ENCODE measurements at regions not wholly inside any gene's neighbourhood (a gene's known extent, or its start where the extent isn't known, plus 50 kb on each side); places are given as distances from the start of the nearest gene placed in this dataset.

DNA sequence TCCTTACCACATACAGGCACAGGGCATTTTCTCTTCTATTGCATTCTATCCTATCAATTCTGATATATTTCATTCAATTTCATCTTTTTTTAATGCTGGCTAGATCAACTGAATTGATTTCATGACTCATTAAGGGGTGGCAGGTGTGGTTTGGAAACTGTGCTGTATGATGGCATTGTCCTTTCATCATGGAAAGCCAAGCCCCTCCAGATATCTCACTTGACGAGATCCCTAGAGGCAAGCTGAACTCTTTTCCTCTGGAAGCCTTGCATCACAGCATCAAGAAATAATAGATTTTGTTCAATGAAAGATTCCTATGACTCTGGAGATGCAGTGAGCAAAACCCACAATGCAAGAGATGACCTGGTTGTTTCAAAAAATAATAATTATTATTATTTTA, 401.2 kb downstream of the PREX1 start:
- no peaks in the 10 kb centered on the region for H3K27me3 ChIP-seq (ENCODE audit: insufficient read depth, low read depth)
- TF ChIP-seq EZH2 (IDR thresholded peaks at IDR 0.05; ENCODE audit: low read depth) = no peak
- TF ChIP-seq, protein P1, sequence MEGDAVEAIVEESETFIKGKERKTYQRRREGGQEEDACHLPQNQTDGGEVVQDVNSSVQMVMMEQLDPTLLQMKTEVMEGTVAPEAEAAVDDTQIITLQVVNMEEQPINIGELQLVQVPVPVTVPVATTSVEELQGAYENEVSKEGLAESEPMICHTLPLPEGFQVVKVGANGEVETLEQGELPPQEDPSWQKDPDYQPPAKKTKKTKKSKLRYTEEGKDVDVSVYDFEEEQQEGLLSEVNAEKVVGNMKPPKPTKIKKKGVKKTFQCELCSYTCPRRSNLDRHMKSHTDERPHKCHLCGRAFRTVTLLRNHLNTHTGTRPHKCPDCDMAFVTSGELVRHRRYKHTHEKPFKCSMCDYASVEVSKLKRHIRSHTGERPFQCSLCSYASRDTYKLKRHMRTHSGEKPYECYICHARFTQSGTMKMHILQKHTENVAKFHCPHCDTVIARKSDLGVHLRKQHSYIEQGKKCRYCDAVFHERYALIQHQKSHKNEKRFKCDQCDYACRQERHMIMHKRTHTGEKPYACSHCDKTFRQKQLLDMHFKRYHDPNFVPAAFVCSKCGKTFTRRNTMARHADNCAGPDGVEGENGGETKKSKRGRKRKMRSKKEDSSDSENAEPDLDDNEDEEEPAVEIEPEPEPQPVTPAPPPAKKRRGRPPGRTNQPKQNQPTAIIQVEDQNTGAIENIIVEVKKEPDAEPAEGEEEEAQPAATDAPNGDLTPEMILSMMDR (conservative IDR thresholded peaks at IDR 0.05) = no peak
- no peaks in the 10 kb centered on the region for H3K36me3 ChIP-seq (ENCODE audit: low read depth)
- H3F3A ChIP-seq (ENCODE audit: insufficient read depth, low read depth) = no peaks in the 10 kb centered on the region
- no peak for DNase-seq
- ChIA-PET POLR2A (ENCODE audit: unreplicated experiment) (no interaction called here), CTCF (no interaction called here)
- H4K20me1 ChIP-seq (ENCODE audit: insufficient read depth) = no peaks in the 10 kb centered on the region
- no peaks in the 10 kb centered on the region for H3K9me3 ChIP-seq (ENCODE audit: insufficient read depth, low read depth)
- H3K27ac ChIP-seq = no peak overlapping the region
- intact Hi-C loops (cut with micrococcal nuclease; ENCODE audit: unreplicated experiment) = loop anchor here (1.0 kb wide), 1 partner anchor 15 kb away; no protein-coding TSS in a partner anchor
- no peak overlapping the region for H3K4me3 ChIP-seq
- no peak overlapping the region for H2AFZ ChIP-seq
- H3K4me1 ChIP-seq (replicated peaks; ENCODE audit: insufficient read depth) = no peaks in the 10 kb centered on the region
- H3K79me2 ChIP-seq (ENCODE audit: low read depth) = no peaks in the 10 kb centered on the region
- BruUV-seq (replicated peaks) = no TSS peak
- H3K9me2 ChIP-seq (ENCODE audit: insufficient read depth) = 0 out of 2 replicates have a peak, but pooled peaks cover 3% of the 10 kb centered on the region
- H3K4me2 ChIP-seq = no peak overlapping the region

DNA sequence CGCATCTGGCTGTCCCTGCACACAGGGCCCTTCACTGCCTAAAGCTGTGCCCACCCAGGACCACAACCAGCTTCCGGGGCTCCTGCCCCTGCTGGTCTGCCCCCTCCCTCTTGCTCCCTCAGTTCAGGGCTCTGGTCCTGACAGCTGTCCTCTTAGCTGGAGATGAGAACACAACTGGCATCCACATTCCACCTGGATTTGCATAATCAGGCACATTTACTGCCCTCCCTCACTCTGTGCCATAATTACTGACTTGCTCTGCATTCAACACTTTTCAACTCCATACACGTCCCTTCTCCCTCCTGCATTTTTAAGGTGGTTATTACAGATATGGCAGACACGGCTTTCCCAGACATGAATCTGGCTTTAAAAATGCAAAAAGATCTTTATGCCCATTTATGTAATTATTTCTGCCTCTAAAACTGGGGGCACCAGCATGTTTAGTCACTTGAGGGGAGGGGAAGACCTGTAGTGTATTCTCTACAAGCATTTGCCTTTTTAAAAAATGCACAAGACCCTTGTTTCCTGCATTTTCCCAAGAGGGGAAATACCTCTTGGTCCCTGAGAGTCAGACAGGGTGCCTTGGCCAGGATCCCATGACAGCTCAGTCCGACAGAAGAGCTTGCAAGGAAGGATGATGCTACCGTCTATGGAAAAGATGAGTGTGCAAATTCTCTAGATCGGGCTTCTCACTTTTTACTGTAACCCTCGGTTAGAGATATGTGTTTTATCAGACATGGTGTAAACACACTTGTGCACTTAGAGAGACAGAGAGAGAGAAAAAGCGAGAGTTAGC, 401.8 kb downstream of the PREX1 start:
- Histone ChIP-seq H3K27me3 (ENCODE audit: insufficient read depth, low read depth) (no peaks in the 10 kb centered on the region), H3K9me2 (ENCODE audit: insufficient read depth) (0 out of 2 replicates have a peak, but pooled peaks cover 3% of the 10 kb centered on the region), H2AFZ (no peak overlapping the region), H3F3A (ENCODE audit: insufficient read depth, low read depth) (no peaks in the 10 kb centered on the region), H3K4me2 (no peak overlapping the region), H3K79me2 (ENCODE audit: low read depth) (no peaks in the 10 kb centered on the region), H3K9me3 (ENCODE audit: insufficient read depth, low read depth) (no peaks in the 10 kb centered on the region), H3K36me3 (ENCODE audit: low read depth) (no peaks in the 10 kb centered on the region), H3K4me1 (replicated peaks; ENCODE audit: insufficient read depth) (no peaks in the 10 kb centered on the region), H3K4me3 (no peak overlapping the region), H4K20me1 (ENCODE audit: insufficient read depth) (no peaks in the 10 kb centered on the region), H3K27ac (no peak overlapping the region)
- no peak for DNase-seq
- ChIA-PET POLR2A (ENCODE audit: unreplicated experiment) (no interaction called here), CTCF (no interaction called here)
- intact Hi-C loops (cut with micrococcal nuclease; ENCODE audit: unreplicated experiment) = loop anchor here (1.0 kb wide), 1 partner anchor 15 kb away; no protein-coding TSS in a partner anchor
- TF ChIP-seq, protein P1 (conservative IDR thresholded peaks at IDR 0.05) = no peak
- no peak for TF ChIP-seq EZH2 (IDR thresholded peaks at IDR 0.05; ENCODE audit: low read depth)
- no TSS peak for BruUV-seq (replicated peaks)

DNA sequence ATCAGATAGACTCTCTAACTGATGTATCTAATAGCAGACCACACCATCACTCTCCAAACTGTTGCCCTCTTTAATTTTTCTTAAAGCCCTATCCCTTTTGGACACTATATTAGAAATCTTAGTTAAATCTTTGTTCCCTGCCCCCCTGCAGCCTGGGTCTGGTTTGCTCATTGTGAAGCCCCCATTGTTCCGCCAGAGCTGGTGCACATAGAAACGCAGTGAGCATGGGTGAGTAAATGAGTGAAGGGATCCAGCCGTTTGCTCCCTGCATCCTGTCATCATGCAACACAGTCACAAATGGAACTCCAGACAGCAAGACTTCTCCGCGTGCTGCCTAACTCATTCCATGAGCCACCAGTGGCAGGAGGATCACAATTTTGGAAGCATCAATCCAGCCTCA, 402.5 kb downstream of the PREX1 start:
- Histone ChIP-seq H4K20me1 (ENCODE audit: insufficient read depth) (no peaks in the 10 kb centered on the region), H3F3A (ENCODE audit: insufficient read depth, low read depth) (no peaks in the 10 kb centered on the region), H3K36me3 (ENCODE audit: low read depth) (no peaks in the 10 kb centered on the region), H3K4me1 (replicated peaks; ENCODE audit: insufficient read depth) (no peaks in the 10 kb centered on the region), H3K9me3 (ENCODE audit: insufficient read depth, low read depth) (no peaks in the 10 kb centered on the region), H3K27me3 (ENCODE audit: insufficient read depth, low read depth) (no peaks in the 10 kb centered on the region), H3K4me2 (no peak overlapping the region), H2AFZ (no peak overlapping the region), H3K27ac (no peak overlapping the region), H3K4me3 (no peak overlapping the region), H3K79me2 (ENCODE audit: low read depth) (no peaks in the 10 kb centered on the region), H3K9me2 (ENCODE audit: insufficient read depth) (0 out of 2 replicates have a peak, but pooled peaks cover 3% of the 10 kb centered on the region)
- ChIA-PET CTCF (interaction anchor here (0.7 kb wide), 1 partner anchor 22 kb away, joined by 8 read pairs; no protein-coding TSS in a partner anchor), POLR2A (ENCODE audit: unreplicated experiment) (no interaction called here)
- intact Hi-C loops (cut with micrococcal nuclease; ENCODE audit: unreplicated experiment) = no loop called here
- TF ChIP-seq, protein P1 (conservative IDR thresholded peaks at IDR 0.05) = no peak
- no peak for TF ChIP-seq EZH2 (IDR thresholded peaks at IDR 0.05; ENCODE audit: low read depth)
- BruUV-seq (replicated peaks) = no TSS peak
- DNase-seq = no peak
